ENCODE measurements at regions not wholly inside any gene's neighbourhood (a gene's known extent, or its start where the extent isn't known, plus 50 kb on each side); places are given as distances from the start of the nearest gene placed in this dataset.

DNA sequence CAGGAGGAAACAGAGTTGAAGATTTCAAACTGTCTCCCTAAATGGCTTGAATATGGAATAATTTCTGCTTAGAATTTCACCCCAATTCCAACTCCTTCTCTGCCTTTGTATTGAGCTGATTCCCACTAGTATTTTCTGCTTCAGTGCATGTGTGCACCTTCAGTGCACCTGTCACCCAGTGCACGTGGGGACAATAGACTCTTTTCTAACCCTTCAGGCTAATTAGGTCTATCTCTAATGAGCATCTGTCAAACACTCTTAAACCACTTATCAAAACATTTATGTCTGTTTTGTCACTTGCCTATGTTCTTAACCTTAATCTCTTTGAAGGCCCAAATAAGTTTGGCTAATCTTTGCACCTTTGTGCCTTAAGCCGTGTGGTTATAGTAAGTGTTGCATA, 232.0 kb upstream of the NETO1 start:
- no peaks in the 10 kb centered on the region for H3K27me3 ChIP-seq (ENCODE audit: insufficient read depth in 3 of 3, low read length in 2 of 3)
- H3K9me3 ChIP-seq: no peaks in the 10 kb centered on the region
- H3K4me3 ChIP-seq: no peak overlapping the region
- WGBS, 3 donors: 69 to 78% (median 71%) methylated on average over 2 of the region's 2 CpGs
- TF ChIP-seq, protein P1, sequence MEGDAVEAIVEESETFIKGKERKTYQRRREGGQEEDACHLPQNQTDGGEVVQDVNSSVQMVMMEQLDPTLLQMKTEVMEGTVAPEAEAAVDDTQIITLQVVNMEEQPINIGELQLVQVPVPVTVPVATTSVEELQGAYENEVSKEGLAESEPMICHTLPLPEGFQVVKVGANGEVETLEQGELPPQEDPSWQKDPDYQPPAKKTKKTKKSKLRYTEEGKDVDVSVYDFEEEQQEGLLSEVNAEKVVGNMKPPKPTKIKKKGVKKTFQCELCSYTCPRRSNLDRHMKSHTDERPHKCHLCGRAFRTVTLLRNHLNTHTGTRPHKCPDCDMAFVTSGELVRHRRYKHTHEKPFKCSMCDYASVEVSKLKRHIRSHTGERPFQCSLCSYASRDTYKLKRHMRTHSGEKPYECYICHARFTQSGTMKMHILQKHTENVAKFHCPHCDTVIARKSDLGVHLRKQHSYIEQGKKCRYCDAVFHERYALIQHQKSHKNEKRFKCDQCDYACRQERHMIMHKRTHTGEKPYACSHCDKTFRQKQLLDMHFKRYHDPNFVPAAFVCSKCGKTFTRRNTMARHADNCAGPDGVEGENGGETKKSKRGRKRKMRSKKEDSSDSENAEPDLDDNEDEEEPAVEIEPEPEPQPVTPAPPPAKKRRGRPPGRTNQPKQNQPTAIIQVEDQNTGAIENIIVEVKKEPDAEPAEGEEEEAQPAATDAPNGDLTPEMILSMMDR (IDR thresholded peaks at IDR 0.05): no peak
- no peaks in the 10 kb centered on the region for H3K36me3 ChIP-seq (ENCODE audit: insufficient read depth in 1 of 2, low read depth in 1 of 2)
- DNase-seq (no peak), ATAC-seq (no peak)
- no peak overlapping the region for H3K27ac ChIP-seq
- H3K4me1 ChIP-seq: no peaks in the 10 kb centered on the region
- intact Hi-C loops (cut with DNase I): no loop called here

DNA sequence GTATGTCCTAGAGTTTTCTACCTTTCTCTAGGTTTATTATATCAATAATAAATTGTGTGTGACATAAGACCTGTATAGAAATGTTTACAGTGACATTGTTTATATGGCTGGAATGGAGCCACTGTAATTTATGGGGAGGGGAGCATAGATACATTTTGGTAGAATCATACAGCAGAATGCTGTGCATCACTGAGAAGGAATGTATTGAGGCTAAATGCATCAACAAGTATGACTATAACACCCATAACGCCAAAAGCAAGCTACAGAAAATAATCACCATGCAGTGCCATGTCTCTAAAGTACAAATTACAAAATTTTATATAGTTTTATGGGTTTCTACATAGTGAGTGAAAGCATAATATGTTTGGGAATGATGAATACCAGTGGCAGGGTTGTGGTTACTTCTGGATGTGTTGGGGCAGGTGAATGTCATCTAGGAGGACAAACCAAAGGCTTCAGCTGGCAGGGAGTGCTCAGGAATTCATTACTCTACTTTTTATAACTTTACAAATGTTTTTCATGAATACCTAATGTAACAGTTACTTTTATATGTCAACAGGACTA, 226.0 kb upstream of the NETO1 start:
- DNase-seq (no peak), ATAC-seq (no peak)
- 50 to 69% (median 63%) methylated on average over 1 of the region's 1 CpG for WGBS, 3 donors
- no peaks in the 10 kb centered on the region for H3K4me1 ChIP-seq
- H3K9me3 ChIP-seq: peaks cover 12% of the 10 kb centered on the region
- no peak overlapping the region for H3K4me3 ChIP-seq
- no peaks in the 10 kb centered on the region for H3K36me3 ChIP-seq (ENCODE audit: insufficient read depth in 1 of 2, low read depth in 1 of 2)
- H3K27ac ChIP-seq: no peak overlapping the region
- no peaks in the 10 kb centered on the region for H3K27me3 ChIP-seq (ENCODE audit: insufficient read depth in 3 of 3, low read length in 2 of 3)
- intact Hi-C loops (cut with DNase I): no loop called here
- TF ChIP-seq, protein P1 (IDR thresholded peaks at IDR 0.05): no peak

DNA sequence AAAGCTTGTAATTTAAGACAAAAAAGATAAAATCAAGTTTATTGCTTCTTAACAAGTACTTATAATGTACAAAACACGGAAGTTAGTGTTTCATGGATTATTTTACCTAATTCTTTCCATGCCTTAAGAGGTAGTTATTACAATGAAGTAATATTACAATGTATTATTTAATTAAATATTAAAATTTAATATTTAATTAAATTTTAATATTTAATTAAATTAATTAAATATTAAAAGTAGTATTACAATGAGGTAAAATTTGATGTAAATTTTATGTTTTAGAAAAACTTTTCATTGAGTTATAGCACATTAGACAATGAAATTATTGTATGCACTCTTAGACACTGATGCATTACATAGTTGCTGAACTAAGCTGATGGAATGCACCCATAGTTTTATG, 220.7 kb upstream of the NETO1 start:
- H3K36me3 ChIP-seq (ENCODE audit: insufficient read depth in 1 of 2, low read depth in 1 of 2): no peaks in the 10 kb centered on the region
- H3K4me3 ChIP-seq: no peak overlapping the region
- ATAC-seq (no peak), DNase-seq (no peak)
- TF ChIP-seq, protein P1 (IDR thresholded peaks at IDR 0.05): no peak
- H3K27ac ChIP-seq: no peak overlapping the region
- intact Hi-C loops (cut with DNase I): no loop called here
- H3K9me3 ChIP-seq: peaks cover 9% of the 10 kb centered on the region
- 72 to 84% (median 81%) methylated on average over 1 of the region's 1 CpG for WGBS, 3 donors
- no peaks in the 10 kb centered on the region for H3K27me3 ChIP-seq (ENCODE audit: insufficient read depth in 3 of 3, low read length in 2 of 3)
- no peaks in the 10 kb centered on the region for H3K4me1 ChIP-seq

DNA sequence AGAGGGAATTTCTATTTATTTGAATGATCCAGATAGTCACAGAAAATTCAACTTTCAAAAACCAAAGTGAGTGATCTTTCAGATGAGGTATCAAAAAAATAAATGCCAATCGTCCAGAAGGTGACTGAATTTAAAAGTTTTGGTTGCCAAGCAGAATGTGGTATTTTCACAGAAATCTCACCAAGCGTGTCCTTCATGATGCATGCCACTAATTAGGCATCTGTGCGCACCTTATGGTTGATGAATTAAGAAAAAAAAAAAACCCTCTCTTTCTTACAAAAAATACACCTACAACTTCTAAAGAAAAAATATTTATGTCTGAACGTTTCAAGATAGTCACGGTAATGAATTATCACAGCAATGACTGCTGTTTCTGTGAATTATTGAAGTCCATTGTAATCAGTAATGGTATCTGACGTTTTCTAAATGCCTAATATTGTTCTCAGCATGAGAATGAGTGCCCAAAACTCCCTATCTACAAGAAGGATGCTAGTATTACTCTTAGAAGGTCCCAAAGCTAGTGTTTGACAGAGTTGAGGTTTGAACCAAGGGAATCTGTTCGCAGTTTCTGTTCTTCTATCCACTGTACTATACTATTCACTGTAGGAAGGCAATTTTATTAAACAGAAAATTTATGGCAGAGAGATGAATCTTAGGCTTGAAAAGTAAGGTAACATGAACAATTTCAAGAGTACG, 219.6 kb upstream of the NETO1 start:
- DNase-seq (no peak), ATAC-seq (no peak)
- H3K36me3 ChIP-seq (ENCODE audit: insufficient read depth in 1 of 2, low read depth in 1 of 2): no peaks in the 10 kb centered on the region
- 64 to 73% (median 72%) methylated on average over 8 of the region's 8 CpGs for WGBS, 3 donors
- no peaks in the 10 kb centered on the region for H3K27me3 ChIP-seq (ENCODE audit: insufficient read depth in 3 of 3, low read length in 2 of 3)
- H3K4me3 ChIP-seq: no peak overlapping the region
- peaks cover 9% of the 10 kb centered on the region for H3K9me3 ChIP-seq
- H3K4me1 ChIP-seq: no peaks in the 10 kb centered on the region
- no peak overlapping the region for H3K27ac ChIP-seq
- TF ChIP-seq, protein P1 (IDR thresholded peaks at IDR 0.05): no peak
- intact Hi-C loops (cut with DNase I): no loop called here

DNA sequence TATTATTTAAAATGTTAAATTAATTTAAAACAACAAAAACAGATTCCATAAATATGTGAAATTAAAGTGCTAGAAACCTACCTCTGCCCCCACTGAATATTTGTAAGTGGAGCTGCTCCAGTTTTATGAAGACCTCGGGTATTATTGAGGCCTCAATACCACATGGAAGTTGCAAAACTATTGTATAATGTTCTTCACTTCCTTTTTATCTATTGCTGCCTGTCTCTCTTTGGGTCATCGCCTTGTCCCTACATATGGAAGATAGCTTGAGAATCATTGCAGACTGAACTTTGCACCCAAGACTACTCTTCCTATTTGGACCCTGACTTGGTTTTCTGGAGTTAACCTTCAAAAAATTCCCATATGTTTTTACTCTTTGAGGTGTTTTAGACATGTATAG, 212.1 kb upstream of the NETO1 start:
- H3K27ac ChIP-seq: no peak overlapping the region
- ATAC-seq: no peak
- no peaks in the 10 kb centered on the region for H3K36me3 ChIP-seq (ENCODE audit: insufficient read depth in 1 of 2, low read depth in 1 of 2)
- H3K4me1 ChIP-seq: no peaks in the 10 kb centered on the region
- TF ChIP-seq, protein P1 (IDR thresholded peaks at IDR 0.05): no peak
- intact Hi-C loops (cut with DNase I): no loop called here
- no peak overlapping the region for H3K4me3 ChIP-seq
- H3K27me3 ChIP-seq (ENCODE audit: insufficient read depth in 3 of 3, low read length in 2 of 3): no peaks in the 10 kb centered on the region
- 74 to 83% (median 77%) methylated on average over 2 of the region's 2 CpGs for WGBS, 3 donors
- no peaks in the 10 kb centered on the region for H3K9me3 ChIP-seq
- DNase-seq: no peak
